ENCODE measurements at regions not wholly inside any gene's neighbourhood (a gene's known extent, or its start where the extent isn't known, plus 50 kb on each side); places are given as distances from the start of the nearest gene placed in this dataset.
"Not testable (repeated sequence)": the region's sequence is repeated elsewhere in the genome, so short reads cannot be mapped to it uniquely, and the experiment has no call there.

DNA sequence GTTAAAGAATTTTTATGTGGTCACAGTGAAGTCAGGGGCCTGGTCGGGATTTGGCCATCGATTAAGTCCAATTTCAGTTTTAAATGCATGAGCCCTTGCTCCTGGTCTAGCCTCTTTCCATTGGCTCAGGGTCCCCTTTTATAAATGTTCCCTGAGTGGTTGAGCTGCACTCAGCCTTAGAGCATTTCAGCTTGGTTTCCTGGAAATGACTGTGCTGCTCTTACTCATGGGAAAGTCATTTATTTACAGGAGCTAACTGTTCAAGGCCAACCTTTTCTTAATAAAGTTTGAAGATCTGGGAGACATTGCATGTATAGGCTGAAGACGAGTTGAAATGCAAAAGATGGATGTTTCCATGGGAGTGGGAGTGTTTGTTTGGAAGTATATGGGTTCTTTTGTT lies 98.8 kb upstream of the CLNK start (continued):
- TF ChIP-seq CTCF (IDR thresholded peaks at IDR 0.05) = no peak
- no peak for TF ChIP-seq TCF7 (CRISPR knock-in tag; IDR thresholded peaks at IDR 0.05; ENCODE audit: low read depth)
- TF ChIP-seq ZBTB43 (CRISPR knock-in tag; IDR thresholded peaks at IDR 0.05) = no peak
- TF ChIP-seq JUN (CRISPR knock-in tag; IDR thresholded peaks at IDR 0.05) = no peak
- TF ChIP-seq ESRRA (CRISPR knock-in tag; IDR thresholded peaks at IDR 0.05; ENCODE audit: borderline replicate concordance) = no peak
- TF ChIP-seq KAT7 (CRISPR knock-in tag; IDR thresholded peaks at IDR 0.05; ENCODE audit: borderline replicate concordance) = no peak

- ATAC-seq (no peak), DNase-seq (ENCODE audit: low spot score) (no peak)
- peaks cover 37% of the 10 kb centered on the region for H3K9me3 Mint-ChIP-seq
- no peaks in the 10 kb centered on the region for H3K4me1 Mint-ChIP-seq
- H3K27ac Mint-ChIP-seq = no peak overlapping the region
- ChIA-PET POLR2A (interaction anchor here (0.6 kb wide), 1 partner anchor 14 kb away, joined by 4 read pairs; no protein-coding TSS in a partner anchor), CTCF (no interaction called here)
- no peak for TF ChIP-seq ZNF671 (CRISPR knock-in tag; IDR thresholded peaks at IDR 0.05)
- TF ChIP-seq ATF6 (CRISPR knock-in tag; IDR thresholded peaks at IDR 0.05) = no peak
- TF ChIP-seq ZNF263 (CRISPR knock-in tag; IDR thresholded peaks at IDR 0.05; ENCODE audit: low read depth) = no peak
- no peak for TF ChIP-seq TP53 (CRISPR knock-in tag; IDR thresholded peaks at IDR 0.05)
- TF ChIP-seq, protein P1, sequence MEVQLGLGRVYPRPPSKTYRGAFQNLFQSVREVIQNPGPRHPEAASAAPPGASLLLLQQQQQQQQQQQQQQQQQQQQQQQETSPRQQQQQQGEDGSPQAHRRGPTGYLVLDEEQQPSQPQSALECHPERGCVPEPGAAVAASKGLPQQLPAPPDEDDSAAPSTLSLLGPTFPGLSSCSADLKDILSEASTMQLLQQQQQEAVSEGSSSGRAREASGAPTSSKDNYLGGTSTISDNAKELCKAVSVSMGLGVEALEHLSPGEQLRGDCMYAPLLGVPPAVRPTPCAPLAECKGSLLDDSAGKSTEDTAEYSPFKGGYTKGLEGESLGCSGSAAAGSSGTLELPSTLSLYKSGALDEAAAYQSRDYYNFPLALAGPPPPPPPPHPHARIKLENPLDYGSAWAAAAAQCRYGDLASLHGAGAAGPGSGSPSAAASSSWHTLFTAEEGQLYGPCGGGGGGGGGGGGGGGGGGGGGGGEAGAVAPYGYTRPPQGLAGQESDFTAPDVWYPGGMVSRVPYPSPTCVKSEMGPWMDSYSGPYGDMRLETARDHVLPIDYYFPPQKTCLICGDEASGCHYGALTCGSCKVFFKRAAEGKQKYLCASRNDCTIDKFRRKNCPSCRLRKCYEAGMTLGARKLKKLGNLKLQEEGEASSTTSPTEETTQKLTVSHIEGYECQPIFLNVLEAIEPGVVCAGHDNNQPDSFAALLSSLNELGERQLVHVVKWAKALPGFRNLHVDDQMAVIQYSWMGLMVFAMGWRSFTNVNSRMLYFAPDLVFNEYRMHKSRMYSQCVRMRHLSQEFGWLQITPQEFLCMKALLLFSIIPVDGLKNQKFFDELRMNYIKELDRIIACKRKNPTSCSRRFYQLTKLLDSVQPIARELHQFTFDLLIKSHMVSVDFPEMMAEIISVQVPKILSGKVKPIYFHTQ (CRISPR knock-in tag; IDR thresholded peaks at IDR 0.05) = no peak
- TF ChIP-seq MLX (CRISPR knock-in tag; IDR thresholded peaks at IDR 0.05) = no peak
- TF ChIP-seq, protein P2, sequence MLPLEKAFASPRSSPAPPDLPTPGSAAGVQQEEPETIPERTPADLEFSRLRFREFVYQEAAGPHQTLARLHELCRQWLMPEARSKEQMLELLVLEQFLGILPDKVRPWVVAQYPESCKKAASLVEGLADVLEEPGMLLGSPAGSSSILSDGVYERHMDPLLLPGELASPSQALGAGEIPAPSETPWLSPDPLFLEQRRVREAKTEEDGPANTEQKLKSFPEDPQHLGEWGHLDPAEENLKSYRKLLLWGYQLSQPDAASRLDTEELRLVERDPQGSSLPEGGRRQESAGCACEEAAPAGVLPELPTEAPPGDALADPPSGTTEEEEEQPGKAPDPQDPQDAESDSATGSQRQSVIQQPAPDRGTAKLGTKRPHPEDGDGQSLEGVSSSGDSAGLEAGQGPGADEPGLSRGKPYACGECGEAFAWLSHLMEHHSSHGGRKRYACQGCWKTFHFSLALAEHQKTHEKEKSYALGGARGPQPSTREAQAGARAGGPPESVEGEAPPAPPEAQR (CRISPR knock-in tag; IDR thresholded peaks at IDR 0.05) = no peak
- no peak for TF ChIP-seq ZBTB21 (CRISPR knock-in tag; IDR thresholded peaks at IDR 0.05; ENCODE audit: borderline replicate concordance)
- no peak for TF ChIP-seq NFE2L1 (CRISPR knock-in tag; IDR thresholded peaks at IDR 0.05)
- TF ChIP-seq NR3C1 (CRISPR knock-in tag; conservative IDR thresholded peaks at IDR 0.05; ENCODE audit: low read depth) = no peak
- no peak for TF ChIP-seq NR1H2 (CRISPR knock-in tag; IDR thresholded peaks at IDR 0.05)
- TF ChIP-seq FOXP1 (CRISPR knock-in tag; IDR thresholded peaks at IDR 0.05; ENCODE audit: borderline replicate concordance) = no peak
- no peak for TF ChIP-seq FOXK1 (CRISPR knock-in tag; IDR thresholded peaks at IDR 0.05)
- no peak for TF ChIP-seq ZNF416 (CRISPR knock-in tag; IDR thresholded peaks at IDR 0.05)
- TF ChIP-seq SP1 (CRISPR knock-in tag; conservative IDR thresholded peaks at IDR 0.05) = no peak
- no peak for TF ChIP-seq ELF4 (CRISPR knock-in tag; IDR thresholded peaks at IDR 0.05; ENCODE audit: low read depth)
- TF ChIP-seq GTF2I (CRISPR knock-in tag; conservative IDR thresholded peaks at IDR 0.05) = no peak
- no peak for TF ChIP-seq SMAD4 (CRISPR knock-in tag; IDR thresholded peaks at IDR 0.05)
- peaks cover 36% of the 10 kb centered on the region for H3K36me3 Mint-ChIP-seq
- no peak overlapping the region for H3K4me3 Mint-ChIP-seq
- peaks cover 5% of the 10 kb centered on the region for H3K27me3 Mint-ChIP-seq (ENCODE audit: low read depth)
Measured at GRCh38 chr4:10781805-10782204, 97.2 kb upstream of the CLNK start.

- POLR2A ChIA-PET; H3K27ac Mint-ChIP-seq; H3K4me1 Mint-ChIP-seq; H3K27me3 Mint-ChIP-seq (ENCODE audit: low read depth); ATAC-seq; DNase-seq (ENCODE audit: low spot score); CTCF ChIA-PET; H3K4me3 Mint-ChIP-seq: not testable (repeated sequence)
- peaks cover 30% of the 10 kb centered on the region for H3K9me3 Mint-ChIP-seq
- H3K36me3 Mint-ChIP-seq = peaks cover 29% of the 10 kb centered on the region
Measured at GRCh38 chr4:10780803-10781202, 96.2 kb upstream of the CLNK start.
